ENCODE measurements at regions not wholly inside any gene's neighbourhood (a gene's known extent, or its start where the extent isn't known, plus 50 kb on each side); places are given as distances from the start of the nearest gene placed in this dataset.
A peak's percentile ranks its signal among the peaks of the same experiment; 100 is the strongest.
"Not testable (repeated sequence)": the region's sequence is repeated elsewhere in the genome, so short reads cannot be mapped to it uniquely, and the experiment has no call there.

DNA sequence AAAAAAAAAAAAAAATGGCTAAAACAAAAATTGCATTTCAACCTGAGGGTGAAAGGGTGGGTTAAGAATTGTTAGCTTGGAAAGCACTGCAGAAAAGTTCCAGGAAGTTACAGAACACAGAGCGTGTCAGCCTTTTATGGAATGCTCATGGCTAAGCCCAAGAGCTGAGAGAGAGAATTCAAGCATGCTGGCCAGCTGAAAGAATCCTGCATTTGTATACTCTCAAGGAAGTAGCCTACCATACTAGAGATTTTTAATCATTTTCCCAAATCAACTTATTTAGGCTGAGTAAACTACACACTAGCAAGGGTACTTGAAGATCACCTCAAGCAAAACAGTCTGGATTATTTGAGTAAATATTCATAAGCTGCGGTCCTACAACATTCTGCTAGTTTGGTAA lies 153.9 kb downstream of the KCNJ2 start:
- no peak for DNase-seq (ENCODE audit: low spot score)

- no peak for DNase-seq (ENCODE audit: low spot score)
Observed at GRCh38 chr17:70324031-70324430, 154.7 kb downstream of the KCNJ2 start.

- DNase-seq (ENCODE audit: low spot score) = no peak
Observed at GRCh38 chr17:70327279-70327678, 157.9 kb downstream of the KCNJ2 start.

- DNase-seq (ENCODE audit: low spot score) = no peak
Observed at GRCh38 chr17:70327723-70328122, 158.4 kb downstream of the KCNJ2 start.

DNA sequence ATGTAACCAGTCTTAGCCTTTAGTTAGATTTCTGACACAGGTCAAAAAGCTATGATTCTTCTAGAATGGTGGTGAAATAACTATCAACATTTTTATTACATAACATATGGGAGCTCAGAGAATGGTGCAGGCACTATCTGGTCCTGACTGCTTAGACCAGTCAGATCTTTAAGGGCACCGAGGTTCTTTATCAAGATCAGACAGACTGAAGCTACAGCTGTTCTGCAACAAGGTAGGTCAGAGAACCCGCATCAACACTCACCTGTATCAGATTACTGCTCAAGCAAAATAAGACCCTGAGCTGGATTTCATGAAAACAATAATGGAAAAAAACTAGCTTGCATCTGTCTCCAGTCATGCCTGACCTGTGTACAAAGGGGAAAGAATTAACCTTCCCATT lies 160.4 kb downstream of the KCNJ2 start:
- DNase-seq (ENCODE audit: low spot score) = no peak

GRCh38 chr17:70331066-70331465 lies 161.7 kb downstream of the KCNJ2 start:
- not testable (repeated sequence) for DNase-seq (ENCODE audit: low spot score)

- no peak for DNase-seq (ENCODE audit: low spot score)
Observed at GRCh38 chr17:70332356-70333210, 163.3 kb downstream of the KCNJ2 start.

GRCh38 chr17:70336411-70336810 lies 167.1 kb downstream of the KCNJ2 start:
- DNase-seq (ENCODE audit: low spot score) = no peak

DNA sequence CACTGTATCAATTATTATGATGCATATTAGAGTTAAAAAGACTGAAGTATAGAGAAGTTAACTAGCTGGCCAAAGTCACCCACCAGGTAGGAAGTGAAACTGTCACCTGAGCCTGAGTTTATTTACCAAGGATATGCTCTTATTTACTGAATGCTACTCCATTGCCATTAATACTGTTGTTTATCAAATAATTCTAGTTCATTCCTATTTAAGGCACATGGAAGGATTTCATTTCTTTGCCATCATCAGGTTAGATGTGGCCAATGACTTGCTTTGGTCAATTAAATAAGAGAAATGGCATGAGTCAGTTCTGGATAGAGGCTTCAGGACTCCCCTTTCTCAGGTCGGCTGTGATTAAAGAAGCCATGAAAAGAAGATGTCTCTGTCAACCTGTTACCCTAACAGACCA lies 169.6 kb downstream of the KCNJ2 start:
- no peak for DNase-seq (ENCODE audit: low spot score)

GRCh38 chr17:70343114-70343513 lies 173.8 kb downstream of the KCNJ2 start:
- no peak for DNase-seq (ENCODE audit: low spot score)

- peak; percentile 66 for DNase-seq (ENCODE audit: low spot score)
Observed at GRCh38 chr17:70344386-70345060, 175.2 kb downstream of the KCNJ2 start.

DNA sequence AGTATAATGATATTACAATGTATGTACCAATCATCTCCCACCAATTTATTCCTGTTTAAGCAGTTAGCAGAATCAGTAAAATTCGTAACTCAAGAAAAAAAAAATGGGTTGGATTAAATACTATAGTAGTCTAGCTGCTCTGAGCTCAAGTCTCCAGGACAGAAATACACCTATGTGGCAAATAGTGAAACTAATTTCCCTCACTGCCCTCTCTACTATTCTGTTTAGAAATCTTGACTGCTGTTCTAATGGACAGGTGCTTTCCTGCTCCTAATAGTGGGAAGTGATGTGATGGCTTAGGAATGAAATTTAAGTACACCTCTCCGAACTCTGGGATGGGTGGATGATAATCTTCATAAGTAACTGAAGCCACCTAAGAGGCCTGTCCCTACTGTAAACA lies 175.7 kb downstream of the KCNJ2 start:
- DNase-seq (ENCODE audit: low spot score) = no peak

- DNase-seq (ENCODE audit: low spot score) = no peak
Observed at GRCh38 chr17:70352834-70353233, 183.5 kb downstream of the KCNJ2 start.

DNA sequence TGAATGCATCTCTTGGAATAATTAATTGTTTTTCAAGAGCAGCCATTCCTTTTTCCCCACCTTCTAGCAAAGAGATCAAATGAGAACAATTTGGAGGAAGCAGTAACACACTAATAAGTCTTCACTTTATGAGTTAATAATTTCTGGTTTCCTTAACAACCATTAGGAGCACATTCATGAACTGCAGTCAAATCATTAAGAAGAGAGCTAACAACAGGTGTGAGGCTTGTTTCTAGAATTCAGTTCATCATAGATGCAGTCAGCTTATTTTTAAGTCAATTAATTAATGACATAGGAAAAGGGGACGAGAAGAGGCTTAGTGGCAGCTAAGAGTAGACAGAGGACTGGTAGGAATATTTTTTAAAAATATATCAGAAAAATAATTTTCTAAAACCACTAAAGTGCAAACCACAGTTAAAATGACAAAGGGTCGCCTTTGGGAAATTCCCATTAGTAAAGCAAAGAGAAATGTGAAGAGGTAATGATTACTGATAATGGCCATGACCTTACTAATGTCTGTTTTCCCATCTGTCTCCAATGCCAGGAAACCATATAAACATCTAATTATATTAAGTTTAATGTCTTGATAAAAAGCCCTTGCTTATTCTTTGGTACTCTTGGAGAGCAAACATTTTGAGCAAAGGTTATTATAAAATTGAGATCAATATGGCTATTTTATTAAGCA lies 184.2 kb downstream of the KCNJ2 start:
- no peak for DNase-seq (ENCODE audit: low spot score)

DNA sequence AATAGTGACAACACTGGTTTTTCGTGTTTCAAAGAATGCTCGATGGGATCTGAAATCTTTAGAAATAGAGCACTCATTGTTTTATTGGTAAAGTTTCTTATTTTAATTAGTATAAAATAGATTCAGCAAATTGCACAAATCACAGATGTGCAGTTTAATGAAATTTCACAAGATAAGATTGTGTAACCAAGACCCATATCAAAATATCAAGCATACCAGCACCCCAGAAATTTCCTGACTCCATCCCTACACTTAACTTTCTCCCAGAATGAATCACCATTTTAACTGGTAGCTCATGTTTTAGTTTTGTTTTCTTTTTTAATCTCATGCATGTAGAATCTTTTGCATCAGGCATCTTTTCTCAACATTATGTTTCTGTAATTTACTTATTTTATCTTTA lies 185.9 kb downstream of the KCNJ2 start:
- DNase-seq (ENCODE audit: low spot score) = no peak

GRCh38 chr17:70357190-70357589 lies 187.9 kb downstream of the KCNJ2 start:
- no peak for DNase-seq (ENCODE audit: low spot score)

GRCh38 chr17:70365091-70365583 lies 195.8 kb downstream of the KCNJ2 start:
- no peak for DNase-seq (ENCODE audit: low spot score)

GRCh38 chr17:70366386-70366785 lies 197.1 kb downstream of the KCNJ2 start:
- DNase-seq (ENCODE audit: low spot score) = no peak

DNA sequence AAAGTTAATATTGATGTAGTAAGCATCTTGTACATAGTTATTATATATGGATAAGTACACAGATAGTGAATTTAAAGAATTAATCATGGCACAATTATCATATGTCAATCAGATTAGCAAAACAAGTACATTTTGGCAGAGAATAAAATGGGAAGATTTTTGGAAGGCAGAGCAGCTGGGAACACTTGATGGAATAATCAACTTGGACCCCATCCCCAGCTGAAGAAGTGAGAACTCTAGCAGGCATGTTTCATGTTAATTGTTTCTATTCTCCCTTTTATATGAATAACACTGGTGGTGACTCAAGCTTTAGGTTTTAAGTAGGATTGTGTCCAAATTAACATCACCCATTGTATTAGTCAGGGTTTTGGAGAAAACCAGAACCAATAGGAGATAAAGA lies 198.7 kb downstream of the KCNJ2 start:
- DNase-seq (ENCODE audit: low spot score) = no peak

DNA sequence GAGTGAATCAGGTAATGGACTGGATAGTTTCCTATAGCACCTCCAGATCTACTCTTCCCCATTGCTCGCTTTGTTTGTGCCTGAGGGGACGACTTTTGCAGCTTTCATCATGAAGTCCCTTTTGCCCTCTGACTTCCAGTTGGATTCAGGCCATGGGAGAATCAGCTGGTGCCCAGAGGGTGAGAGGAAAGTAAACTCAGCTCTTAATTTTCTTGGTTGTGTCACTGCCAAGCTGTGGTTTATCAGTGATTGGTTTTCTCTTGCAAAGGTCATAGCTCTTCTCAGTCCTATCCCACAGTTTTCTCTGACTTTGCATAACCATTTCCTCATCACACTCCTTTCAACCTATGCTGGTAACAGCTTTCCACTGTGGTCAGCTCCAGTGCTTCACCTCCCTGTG lies 200.1 kb downstream of the KCNJ2 start:
- no peak for DNase-seq (ENCODE audit: low spot score)

GRCh38 chr17:70370816-70371215 lies 201.5 kb downstream of the KCNJ2 start:
- no peak for DNase-seq (ENCODE audit: low spot score)

GRCh38 chr17:70373369-70373768 lies 204.0 kb downstream of the KCNJ2 start:
- no peak for DNase-seq (ENCODE audit: low spot score)

DNA sequence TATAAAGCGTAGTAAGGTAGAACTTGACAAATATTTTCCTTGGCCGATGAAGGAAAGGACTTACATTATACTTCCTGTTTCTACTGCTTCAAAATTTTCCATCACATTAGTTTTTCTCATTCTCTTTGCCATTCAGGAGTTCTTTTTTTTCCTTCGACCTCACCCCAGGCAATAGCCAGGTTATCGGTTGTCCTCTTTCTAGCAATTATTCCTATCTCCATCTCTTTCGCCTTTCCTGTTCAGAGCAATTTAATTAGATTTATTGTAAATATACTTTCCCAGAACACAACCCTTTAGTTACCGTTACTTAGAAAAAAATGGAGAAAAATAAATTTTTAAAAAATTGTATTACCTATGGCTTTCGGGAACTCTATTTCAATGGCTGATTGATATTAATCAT lies 205.2 kb downstream of the KCNJ2 start:
- DNase-seq (ENCODE audit: low spot score) = no peak

All from putamen (tissue), 1 donor.